Upper lobe of right lung (tissue), 1 donor: ENCODE measurements at regions not wholly inside any gene's neighbourhood (a gene's known extent, or its start where the extent isn't known, plus 50 kb on each side); places are given as distances from the start of the nearest gene placed in this dataset.

Experiments
- ATAC-seq: fragments of 200-7000 bp; cut with Tn5 transposase; one replicate; pipeline ENCODE4 v1.9.1; 2020; ENCODE audit warnings: mild to moderate bottlenecking, moderate library complexity
- DNase-seq: peaks from one replicate; pipeline ENCODE4 v3.0.0-alpha.2; 2020
- H3K27ac ChIP-seq: fragments of 200-600 bp; one replicate; pipeline ENCODE4 v1.8.0; 2022
- H3K27me3 ChIP-seq: fragments of 200-600 bp; one replicate; pipeline ENCODE4 v1.8.0; 2022; ENCODE audit warnings: mild to moderate bottlenecking
- H3K36me3 ChIP-seq: fragments of 200-600 bp; one replicate; pipeline ENCODE4 v1.8.0; 2022
- H3K4me1 ChIP-seq: fragments of 200-600 bp; one replicate; pipeline ENCODE4 v1.8.0; 2022
- H3K4me3 ChIP-seq: fragments of 200-600 bp; one replicate; pipeline ENCODE4 v1.8.0; 2022; ENCODE audit warnings: mild to moderate bottlenecking
- H3K9me3 ChIP-seq: fragments of 200-600 bp; one replicate; pipeline ENCODE4 v1.8.0; 2022
- CTCF ChIP-seq: fragments of 200-600 bp; IDR thresholded peaks from one replicate; pipeline ENCODE4 v1.8.0; 2022; ENCODE audit warnings: antibody characterized with exemption
- intact Hi-C: fragments of 100-400 bp; cut with DNase I; formaldehyde crosslinking; loops from one replicate; pipeline ENCODE4 v1.11.0; 2022
- donor health status: DM: no; HTN: yes; CAD: no; lungs with severe emphysema.

- Histone ChIP-seq H3K9me3 (no peaks in the 10 kb centered on the region), H3K27ac (no peak overlapping the region), H3K27me3 (no peaks in the 10 kb centered on the region), H3K4me3 (no peak overlapping the region), H3K36me3 (no peaks in the 10 kb centered on the region), H3K4me1 (no peaks in the 10 kb centered on the region)
- DNase-seq (no peak), ATAC-seq (no peak)
- intact Hi-C loops: no loop called here
- TF ChIP-seq CTCF: no peak
These were observed 267.1 kb downstream of the ADGB start for GRCh38 chr6:146865756-146866379.

GRCh38 chr6:146866731-146867414, 268.1 kb downstream of the ADGB start:
- Histone ChIP-seq H3K36me3 (no peaks in the 10 kb centered on the region), H3K27me3 (no peaks in the 10 kb centered on the region), H3K9me3 (no peaks in the 10 kb centered on the region), H3K4me1 (no peaks in the 10 kb centered on the region), H3K4me3 (no peak overlapping the region), H3K27ac (no peak overlapping the region)
- no peak for DNase-seq
- no peak for TF ChIP-seq CTCF
- intact Hi-C loops: no loop called here
- ATAC-seq: no peak

GRCh38 chr6:146868671-146869209, 270.0 kb downstream of the ADGB start:
- TF ChIP-seq CTCF: no peak
- Histone ChIP-seq H3K4me3 (no peak overlapping the region), H3K27me3 (no peaks in the 10 kb centered on the region), H3K36me3 (no peaks in the 10 kb centered on the region), H3K27ac (no peak overlapping the region), H3K4me1 (no peaks in the 10 kb centered on the region), H3K9me3 (no peaks in the 10 kb centered on the region)
- intact Hi-C loops: no loop called here
- DNase-seq (no peak), ATAC-seq (no peak)

GRCh38 chr6:146870760-146871159, 272.0 kb downstream of the ADGB start:
- Histone ChIP-seq H3K36me3 (no peaks in the 10 kb centered on the region), H3K27me3 (no peaks in the 10 kb centered on the region), H3K9me3 (no peaks in the 10 kb centered on the region), H3K4me3 (no peak overlapping the region), H3K27ac (no peak overlapping the region), H3K4me1 (no peaks in the 10 kb centered on the region)
- TF ChIP-seq CTCF: no peak
- DNase-seq (no peak), ATAC-seq (no peak)
- intact Hi-C loops: no loop called here

GRCh38 chr6:146871611-146872425, 273.0 kb downstream of the ADGB start:
- no peak for TF ChIP-seq CTCF
- no peak for DNase-seq
- no peaks in the 10 kb centered on the region for H3K27me3 ChIP-seq
- peaks cover 6% of the 10 kb centered on the region for H3K4me1 ChIP-seq
- no peaks in the 10 kb centered on the region for H3K9me3 ChIP-seq
- no peaks in the 10 kb centered on the region for H3K36me3 ChIP-seq
- ATAC-seq: no peak
- intact Hi-C loops: no loop called here
- H3K4me3 ChIP-seq: no peak overlapping the region
- no peak overlapping the region for H3K27ac ChIP-seq
